Ishikawa (cell line): ENCODE measurements at regions not wholly inside any gene's neighbourhood (a gene's known extent, or its start where the extent isn't known, plus 50 kb on each side); places are given as distances from the start of the nearest gene placed in this dataset.

Experiments used
- CEBPB ChIP-seq: IDR thresholded peaks from 2 replicates; pipeline ENCODE4 v1.6.1; 2012
- CREB1 ChIP-seq: IDR thresholded peaks from 2 replicates; pipeline ENCODE4 v1.6.1; 2012; ENCODE audit warnings: low read depth
- EGR1 ChIP-seq: IDR thresholded peaks from 2 replicates; pipeline ENCODE4 v1.6.1; 2012
- EP300 ChIP-seq: IDR thresholded peaks from 2 replicates; pipeline ENCODE4 v1.6.1; 2012; ENCODE audit warnings: borderline replicate concordance
- FOXM1 ChIP-seq: IDR thresholded peaks from 2 replicates; pipeline ENCODE4 v1.6.1; 2012; ENCODE audit warnings: low read depth, borderline replicate concordance
- RAD21 ChIP-seq: IDR thresholded peaks from 2 replicates; pipeline ENCODE4 v1.6.1; 2012; ENCODE audit warnings: low read depth
- TAF1 ChIP-seq: IDR thresholded peaks from 2 replicates; pipeline ENCODE4 v1.6.1; 2012; ENCODE audit warnings: low read depth, mild to moderate bottlenecking
- TCF12 ChIP-seq: IDR thresholded peaks from 2 replicates; pipeline ENCODE4 v1.6.1; 2012; ENCODE audit warnings: low read depth
- YY1 ChIP-seq: IDR thresholded peaks from 2 replicates; pipeline ENCODE4 v1.6.1; 2012; ENCODE audit warnings: low read depth
- ZBTB7A ChIP-seq: IDR thresholded peaks from 2 replicates; pipeline ENCODE4 v1.6.1; 2012; ENCODE audit warnings: low read depth
- TF ChIP-seq, protein P1 (sequence below): IDR thresholded peaks from 2 replicates; pipeline ENCODE4 v1.6.1; 2012
- TF ChIP-seq, protein P2 (sequence below): IDR thresholded peaks from 2 replicates; pipeline ENCODE4 v1.6.1; 2012; ENCODE audit warnings: low read depth, mild to moderate bottlenecking

DNA sequence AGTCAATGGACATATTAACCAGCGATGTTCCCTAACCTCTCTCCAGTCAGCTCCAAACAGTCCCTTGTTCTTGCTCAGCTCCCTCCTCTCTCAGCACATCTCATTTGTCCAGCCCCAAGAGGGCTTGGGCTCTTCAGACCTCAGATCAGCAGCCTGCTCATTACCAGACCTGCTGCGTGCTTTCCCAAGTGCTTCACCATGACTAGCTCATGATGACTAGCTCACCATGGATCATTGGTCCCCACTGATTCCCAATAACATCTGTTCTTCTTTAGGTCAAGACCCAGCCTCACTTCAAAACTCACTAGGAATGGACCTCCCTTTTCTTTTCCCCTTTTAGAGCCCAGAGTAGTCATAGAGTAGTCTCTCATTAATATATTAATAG, 121.9 kb downstream of the SLC16A9 start:
- TF ChIP-seq EP300: no peak
- TF ChIP-seq TAF1: no peak
- TF ChIP-seq FOXM1: no peak
- TF ChIP-seq, protein P1, sequence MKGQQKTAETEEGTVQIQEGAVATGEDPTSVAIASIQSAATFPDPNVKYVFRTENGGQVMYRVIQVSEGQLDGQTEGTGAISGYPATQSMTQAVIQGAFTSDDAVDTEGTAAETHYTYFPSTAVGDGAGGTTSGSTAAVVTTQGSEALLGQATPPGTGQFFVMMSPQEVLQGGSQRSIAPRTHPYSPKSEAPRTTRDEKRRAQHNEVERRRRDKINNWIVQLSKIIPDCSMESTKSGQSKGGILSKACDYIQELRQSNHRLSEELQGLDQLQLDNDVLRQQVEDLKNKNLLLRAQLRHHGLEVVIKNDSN: no peak
- TF ChIP-seq, protein P2, sequence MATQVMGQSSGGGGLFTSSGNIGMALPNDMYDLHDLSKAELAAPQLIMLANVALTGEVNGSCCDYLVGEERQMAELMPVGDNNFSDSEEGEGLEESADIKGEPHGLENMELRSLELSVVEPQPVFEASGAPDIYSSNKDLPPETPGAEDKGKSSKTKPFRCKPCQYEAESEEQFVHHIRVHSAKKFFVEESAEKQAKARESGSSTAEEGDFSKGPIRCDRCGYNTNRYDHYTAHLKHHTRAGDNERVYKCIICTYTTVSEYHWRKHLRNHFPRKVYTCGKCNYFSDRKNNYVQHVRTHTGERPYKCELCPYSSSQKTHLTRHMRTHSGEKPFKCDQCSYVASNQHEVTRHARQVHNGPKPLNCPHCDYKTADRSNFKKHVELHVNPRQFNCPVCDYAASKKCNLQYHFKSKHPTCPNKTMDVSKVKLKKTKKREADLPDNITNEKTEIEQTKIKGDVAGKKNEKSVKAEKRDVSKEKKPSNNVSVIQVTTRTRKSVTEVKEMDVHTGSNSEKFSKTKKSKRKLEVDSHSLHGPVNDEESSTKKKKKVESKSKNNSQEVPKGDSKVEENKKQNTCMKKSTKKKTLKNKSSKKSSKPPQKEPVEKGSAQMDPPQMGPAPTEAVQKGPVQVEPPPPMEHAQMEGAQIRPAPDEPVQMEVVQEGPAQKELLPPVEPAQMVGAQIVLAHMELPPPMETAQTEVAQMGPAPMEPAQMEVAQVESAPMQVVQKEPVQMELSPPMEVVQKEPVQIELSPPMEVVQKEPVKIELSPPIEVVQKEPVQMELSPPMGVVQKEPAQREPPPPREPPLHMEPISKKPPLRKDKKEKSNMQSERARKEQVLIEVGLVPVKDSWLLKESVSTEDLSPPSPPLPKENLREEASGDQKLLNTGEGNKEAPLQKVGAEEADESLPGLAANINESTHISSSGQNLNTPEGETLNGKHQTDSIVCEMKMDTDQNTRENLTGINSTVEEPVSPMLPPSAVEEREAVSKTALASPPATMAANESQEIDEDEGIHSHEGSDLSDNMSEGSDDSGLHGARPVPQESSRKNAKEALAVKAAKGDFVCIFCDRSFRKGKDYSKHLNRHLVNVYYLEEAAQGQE: no peak
- TF ChIP-seq RAD21: no peak
- no peak for TF ChIP-seq YY1
- no peak for TF ChIP-seq ZBTB7A
- TF ChIP-seq EGR1: no peak
- TF ChIP-seq CREB1: no peak
- TF ChIP-seq TCF12: no peak
- TF ChIP-seq CEBPB: no peak
